ENCODE measurements at regions not wholly inside any gene's neighbourhood (a gene's known extent, or its start where the extent isn't known, plus 50 kb on each side); places are given as distances from the start of the nearest gene placed in this dataset.

DNA sequence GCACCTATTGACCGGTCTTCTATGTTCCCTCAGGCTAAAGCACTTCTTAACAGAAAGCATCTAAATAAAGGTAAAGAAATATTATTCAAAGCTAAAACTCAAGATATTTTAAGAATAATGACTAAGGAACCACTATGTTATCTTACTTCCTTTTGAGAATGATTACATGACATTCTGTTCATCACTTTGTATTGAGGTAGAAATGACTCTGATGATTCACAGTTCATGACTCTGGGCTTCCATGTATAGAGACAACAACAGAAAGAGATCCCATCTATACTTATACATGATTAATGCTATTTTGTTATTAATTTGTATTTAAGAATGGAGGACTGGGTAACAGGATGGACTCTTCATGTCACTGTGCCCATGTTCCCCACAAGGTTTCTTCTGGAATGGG is 218.3 kb upstream of the OR4E1 start:
- Histone ChIP-seq H3K4me1 (replicated peaks in 1 of 4; ENCODE audit: control insufficient read depth in 3 of 4, insufficient read depth in 4 of 4, low read length in 3 of 4) (no peaks in the 10 kb centered on the region), H3K23me2 (ENCODE audit: low read depth, low read length) (no peaks in the 10 kb centered on the region; the same call in 1 of the 2 replicates), H2AK5ac (ENCODE audit: low read depth, low read length) (no peak overlapping the region), H3K23ac (ENCODE audit: insufficient read length) (no peak overlapping the region), H3K9me3 (ENCODE audit: insufficient read depth in 2 of 2, low read depth in 1 of 2, low read length in 1 of 2) (no peaks in the 10 kb centered on the region), H2BK12ac (ENCODE audit: low read depth, low read length) (no peak overlapping the region), H2AFZ (ENCODE audit: low read length) (no peak overlapping the region), H2BK15ac (ENCODE audit: low read length) (no peak overlapping the region), H3K79me1 (ENCODE audit: low read depth, low read length) (no peaks in the 10 kb centered on the region), H3K4ac (replicated peaks; ENCODE audit: insufficient read length, low read depth, low read length) (no peak overlapping the region), H3K4me2 (ENCODE audit: insufficient read depth in 1 of 2, low read depth in 2 of 2, low read length in 2 of 2) (no peak overlapping the region), H4K91ac (replicated peaks; ENCODE audit: insufficient read length, low read length) (no peak overlapping the region), H3K14ac (ENCODE audit: insufficient read length) (no peak overlapping the region), H3K27me3 (replicated peaks in 1 of 4; ENCODE audit: control insufficient read depth in 3 of 4, extremely low read depth in 1 of 4, insufficient read depth in 3 of 4, low read length in 3 of 4) (no peaks in the 10 kb centered on the region), H2BK120ac (replicated peaks; ENCODE audit: low read depth, low read length) (no peak overlapping the region), H4K5ac (ENCODE audit: insufficient read length, low read depth, low read length) (no peak overlapping the region), H3K9ac (replicated peaks in 1 of 4; ENCODE audit: extremely low read depth in 1 of 4, low read depth in 3 of 4, low read length in 3 of 4) (no peak overlapping the region), H2BK20ac (ENCODE audit: low read length) (no peak overlapping the region), H4K8ac (ENCODE audit: extremely low read depth, insufficient read depth, low read length) (no peak overlapping the region), H3K79me2 (ENCODE audit: control insufficient read depth in 1 of 2, insufficient read depth in 2 of 2, low read length in 2 of 2) (no peaks in the 10 kb centered on the region), H3K4me3 (ENCODE audit: extremely low read depth in 1 of 4, insufficient read depth in 2 of 4, low read depth in 3 of 4, low read length in 4 of 4) (no peak overlapping the region), H3K56ac (replicated peaks; ENCODE audit: insufficient read length, low read depth, low read length) (no peak overlapping the region), H4K20me1 (replicated peaks in 1 of 2; ENCODE audit: control insufficient read depth in 1 of 2, insufficient read depth in 2 of 2, low read length in 2 of 2) (no peaks in the 10 kb centered on the region), H3K18ac (ENCODE audit: extremely low read depth, low read length) (no peak overlapping the region), H2BK5ac (ENCODE audit: low read depth, low read length) (no peak overlapping the region), H3K27ac (ENCODE audit: low read depth, low read length) (no peak overlapping the region), H3K36me3 (ENCODE audit: control insufficient read depth in 2 of 4, insufficient read depth in 4 of 4, low read length in 3 of 4) (no peaks in the 10 kb centered on the region)
- 90% methylated on average over 1 of the region's 1 CpG; no CpG with 5 or more reads in 1 of the 2 experiments for WGBS, 2 experiments (ENCODE audit: extremely low coverage in 1 of 2, insufficient coverage in 1 of 2, insufficient read length in 1 of 2, insufficient replicate concordance in 2 of 2, low coverage in 1 of 2, low lambda C conversion rate in 2 of 2, missing lambda C conversion rate in 1 of 2)
- DNase-seq (ENCODE audit: low read depth in 1 of 2, low spot score in 2 of 2) (no peak), FAIRE-seq (no peak)
- ChIA-PET POLR2A (ENCODE audit: partially characterized antibody) (no interaction called here), CTCF (ENCODE audit: partially characterized antibody) (interaction anchor here (0.9 to 7.1 kb wide), 9 partner anchors 10 to 85 kb away, joined by 3 to 41 read pairs (median 4); no protein-coding TSS in a partner anchor)
- no peak for TF ChIP-seq POLR2A (IDR thresholded peaks at IDR 0.05; ENCODE audit: control extremely low read depth in 1 of 2, low read depth in 2 of 2, low read length in 2 of 2)
